GM12874 (cell line): ENCODE measurements at regions not wholly inside any gene's neighbourhood (a gene's known extent, or its start where the extent isn't known, plus 50 kb on each side); places are given as distances from the start of the nearest gene placed in this dataset.

Experiments used
- TF ChIP-seq, protein P1 (sequence below): IDR thresholded peaks from 2 replicates; pipeline ENCODE4 v1.5.1; 2011; ENCODE audit warnings: low read depth, mild to moderate bottlenecking, control low read depth, low read length, moderate library complexity; ENCODE audit not compliant: insufficient read depth

DNA sequence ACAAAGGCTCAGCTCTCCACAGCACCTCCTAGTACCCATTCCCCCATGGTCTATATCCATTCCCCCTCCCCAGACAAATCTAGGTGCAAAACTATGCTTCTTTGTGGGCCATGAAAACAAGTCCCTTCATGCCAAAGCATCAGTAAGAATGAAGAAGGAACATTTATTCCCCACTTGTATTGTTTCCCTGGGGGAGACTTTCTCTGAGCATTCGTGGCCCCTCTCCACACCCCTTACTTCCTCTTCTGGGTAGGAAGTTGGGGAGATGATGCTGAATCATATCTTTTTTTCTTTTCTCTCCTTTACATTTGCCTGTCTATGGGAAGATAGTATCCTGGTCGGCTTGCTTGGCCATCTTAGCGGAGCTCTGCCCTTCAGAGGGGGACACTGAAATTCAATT, 246.8 kb downstream of the NSG2 start:
- TF ChIP-seq, protein P1, sequence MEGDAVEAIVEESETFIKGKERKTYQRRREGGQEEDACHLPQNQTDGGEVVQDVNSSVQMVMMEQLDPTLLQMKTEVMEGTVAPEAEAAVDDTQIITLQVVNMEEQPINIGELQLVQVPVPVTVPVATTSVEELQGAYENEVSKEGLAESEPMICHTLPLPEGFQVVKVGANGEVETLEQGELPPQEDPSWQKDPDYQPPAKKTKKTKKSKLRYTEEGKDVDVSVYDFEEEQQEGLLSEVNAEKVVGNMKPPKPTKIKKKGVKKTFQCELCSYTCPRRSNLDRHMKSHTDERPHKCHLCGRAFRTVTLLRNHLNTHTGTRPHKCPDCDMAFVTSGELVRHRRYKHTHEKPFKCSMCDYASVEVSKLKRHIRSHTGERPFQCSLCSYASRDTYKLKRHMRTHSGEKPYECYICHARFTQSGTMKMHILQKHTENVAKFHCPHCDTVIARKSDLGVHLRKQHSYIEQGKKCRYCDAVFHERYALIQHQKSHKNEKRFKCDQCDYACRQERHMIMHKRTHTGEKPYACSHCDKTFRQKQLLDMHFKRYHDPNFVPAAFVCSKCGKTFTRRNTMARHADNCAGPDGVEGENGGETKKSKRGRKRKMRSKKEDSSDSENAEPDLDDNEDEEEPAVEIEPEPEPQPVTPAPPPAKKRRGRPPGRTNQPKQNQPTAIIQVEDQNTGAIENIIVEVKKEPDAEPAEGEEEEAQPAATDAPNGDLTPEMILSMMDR: no peak

DNA sequence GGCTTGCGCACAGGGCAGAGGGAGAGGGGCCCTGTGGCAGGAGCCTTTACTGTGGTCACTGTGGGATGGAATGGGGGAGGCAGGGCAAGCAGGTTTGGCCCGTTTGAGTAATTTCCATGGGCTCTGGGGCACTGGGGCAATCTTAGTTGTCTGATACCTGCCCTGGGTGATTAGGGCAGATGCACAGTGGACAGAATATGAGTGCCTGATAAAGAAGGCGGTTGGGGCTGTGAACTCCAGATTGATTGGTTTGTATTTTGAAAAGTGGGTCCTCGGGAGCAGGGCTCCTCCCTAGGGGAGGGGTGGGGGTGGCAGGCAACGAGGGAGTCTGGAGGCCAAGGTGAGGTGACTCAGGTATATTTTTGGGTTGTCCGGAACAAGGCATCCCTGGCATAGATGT, 247.5 kb downstream of the NSG2 start:
- TF ChIP-seq, protein P1: no peak

DNA sequence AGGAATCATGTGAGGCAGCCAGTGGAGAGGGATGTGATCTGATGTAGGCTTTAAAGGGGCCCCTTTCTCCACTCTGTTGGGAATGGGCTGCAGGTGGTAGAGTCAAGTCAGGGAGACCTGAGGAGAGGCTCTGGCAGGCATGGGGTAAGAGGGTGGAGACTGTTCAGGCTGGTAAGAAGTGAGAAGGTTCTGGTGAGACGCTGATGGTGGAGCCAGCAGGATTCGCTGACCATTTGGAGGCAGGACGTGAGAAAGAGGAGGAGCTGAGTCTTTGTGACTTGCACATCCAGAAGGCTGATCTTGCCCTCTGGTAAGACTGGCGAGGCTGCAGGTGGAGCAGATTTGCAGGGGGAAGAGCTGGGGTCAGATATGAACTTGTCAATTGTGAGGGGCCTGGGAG, 248.0 kb downstream of the NSG2 start:
- TF ChIP-seq, protein P1: no peak

DNA sequence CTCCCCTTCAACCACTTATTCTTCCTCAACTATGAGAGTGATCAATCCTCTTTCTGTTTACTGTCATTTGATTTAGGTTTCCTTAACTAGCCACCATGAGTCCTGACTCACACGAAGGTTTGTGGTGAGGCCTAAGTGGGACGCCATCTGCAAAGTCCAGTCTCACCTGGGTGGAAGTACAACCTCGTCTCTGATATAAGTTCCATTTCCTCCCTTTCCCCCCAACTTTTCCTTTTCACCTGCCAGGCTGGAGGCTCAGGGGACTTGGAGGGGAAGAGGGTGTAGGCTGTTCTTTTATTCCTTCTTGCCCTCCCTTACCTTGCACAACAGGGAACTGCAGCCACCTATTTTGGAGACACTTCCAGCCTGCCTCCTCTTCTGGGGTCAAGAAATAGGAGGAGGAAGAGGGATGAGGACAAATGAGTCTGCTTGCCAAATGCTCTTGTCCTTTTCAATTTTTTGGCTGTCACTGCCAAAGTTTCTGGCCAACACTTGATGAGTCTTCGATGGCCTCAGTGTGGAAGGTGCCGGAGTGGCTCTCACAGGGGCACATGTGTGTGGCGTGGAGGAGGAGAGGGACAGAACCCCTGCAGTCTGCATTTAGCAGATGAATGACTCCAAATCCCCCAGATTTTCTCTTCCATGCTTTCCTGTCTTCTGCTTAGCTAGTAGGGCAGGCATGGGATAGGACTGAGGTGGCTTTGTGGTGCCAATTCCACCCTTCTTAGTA, 249.6 kb downstream of the NSG2 start:
- TF ChIP-seq, protein P1: no peak

DNA sequence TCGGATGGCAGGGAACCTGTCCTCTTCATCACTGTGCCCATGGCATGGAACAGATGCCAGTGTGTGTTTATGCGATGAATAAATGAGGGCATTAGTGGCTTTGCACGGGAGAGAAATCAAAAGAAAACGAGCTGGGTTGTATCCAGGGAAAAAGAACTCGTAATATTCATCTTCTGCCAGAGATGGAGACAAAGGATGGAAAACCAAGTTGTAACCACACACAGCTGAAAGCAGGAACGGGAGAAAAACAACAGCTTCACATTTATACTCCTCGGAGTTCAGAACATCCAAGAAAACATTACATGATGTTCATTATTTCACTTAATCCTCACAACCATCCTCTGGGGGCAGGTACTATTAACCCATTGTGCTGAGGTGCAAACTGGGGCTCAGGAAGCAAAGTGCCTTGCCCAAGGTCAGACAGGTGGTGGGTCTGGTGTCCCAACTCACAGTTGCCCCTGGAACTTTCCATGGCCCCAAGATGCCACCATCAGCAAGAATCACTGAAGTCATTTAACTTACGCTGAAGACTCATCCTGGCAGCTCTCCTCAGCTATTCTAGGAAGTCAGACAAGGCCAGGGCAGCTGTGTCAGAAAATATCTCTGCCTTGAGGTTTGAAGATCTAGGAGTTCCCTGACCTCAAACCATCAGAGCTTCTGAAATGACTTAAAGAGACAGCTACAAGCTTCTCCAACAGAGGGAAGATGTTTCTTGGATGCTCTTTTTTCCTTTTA, 250.4 kb downstream of the NSG2 start:
- TF ChIP-seq, protein P1: no peak

DNA sequence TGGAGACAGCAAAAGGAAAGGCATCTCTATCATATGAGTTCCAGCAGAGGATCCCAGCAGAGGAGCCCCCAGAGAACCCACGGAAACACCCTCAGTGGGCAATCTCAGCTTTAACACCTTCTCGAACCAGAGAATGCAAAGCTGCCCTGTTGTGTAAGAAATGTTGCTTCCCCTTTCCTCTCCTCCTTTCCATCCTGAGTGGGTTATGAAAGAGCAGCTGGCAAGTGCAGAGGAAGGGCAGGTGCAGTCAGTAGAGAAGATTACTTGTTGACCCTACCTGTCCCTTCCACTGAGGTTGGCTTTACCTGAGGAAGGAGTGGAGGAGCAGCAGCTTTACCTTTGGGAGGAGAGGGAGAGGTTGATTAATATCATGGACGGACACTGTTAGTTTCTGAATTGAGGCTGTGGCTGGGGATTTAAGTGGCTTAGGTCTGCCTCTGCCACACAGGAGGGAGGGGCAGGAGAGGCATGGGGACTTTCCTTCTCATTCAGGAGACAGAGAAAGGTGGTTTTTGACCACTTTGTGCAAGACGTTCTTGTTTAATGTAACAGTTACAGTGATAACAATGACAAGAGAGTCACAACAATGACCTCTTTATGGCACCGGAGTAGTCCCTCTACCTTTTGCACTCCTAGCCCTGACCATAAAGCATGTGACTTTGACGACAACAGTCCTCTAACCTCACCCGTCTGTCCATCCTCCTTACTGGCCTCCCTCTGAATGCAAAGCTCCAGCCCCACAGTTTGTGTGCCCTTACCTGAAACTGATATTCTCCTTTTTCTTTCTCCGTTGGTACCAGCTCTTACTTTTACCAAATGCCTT, 254.8 kb downstream of the NSG2 start:
- TF ChIP-seq, protein P1: no peak
